ENCODE measurements at regions not wholly inside any gene's neighbourhood (a gene's known extent, or its start where the extent isn't known, plus 50 kb on each side); places are given as distances from the start of the nearest gene placed in this dataset.
"Not testable (repeated sequence)": the region's sequence is repeated elsewhere in the genome, so short reads cannot be mapped to it uniquely, and the experiment has no call there.

DNA sequence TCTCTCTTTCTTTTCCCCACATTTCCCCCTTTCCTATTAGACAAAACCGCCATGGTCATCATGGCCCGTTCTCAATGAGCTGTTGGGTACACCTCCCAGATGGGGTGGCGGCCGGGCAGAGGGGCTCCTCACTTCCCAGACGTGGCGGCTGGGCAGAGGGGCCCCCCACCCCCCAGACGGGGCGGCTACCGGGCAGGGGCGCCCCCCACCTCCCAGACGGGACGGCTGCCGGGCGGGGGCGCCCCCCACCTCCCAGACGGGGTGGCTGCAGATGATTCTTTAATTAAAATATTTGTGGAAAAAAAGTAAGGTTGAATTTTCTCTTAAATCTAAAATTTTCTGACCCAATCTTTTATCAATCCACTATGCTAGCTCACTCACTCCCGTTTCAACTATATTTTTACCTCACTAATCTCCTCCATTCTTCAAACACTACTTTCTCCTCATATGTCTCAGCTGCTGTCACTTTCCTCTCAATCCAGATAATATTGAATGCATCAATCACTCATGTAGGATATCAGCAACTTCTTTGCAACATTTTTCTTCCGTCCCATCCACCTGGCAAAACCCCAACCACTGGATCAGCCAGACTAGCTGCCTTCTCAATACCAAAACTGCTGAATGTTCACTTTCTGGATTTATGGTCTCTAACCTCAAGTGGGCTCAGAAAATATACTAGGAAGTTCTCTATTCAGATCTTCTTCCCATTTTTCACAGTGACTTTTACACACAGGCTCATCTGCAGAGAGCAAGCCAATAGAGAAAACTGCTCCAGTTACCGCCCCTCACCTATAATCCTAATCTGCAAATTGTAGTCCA, 81.1 kb upstream of the TRIM24 start:
- no peak for DNase-seq

DNA sequence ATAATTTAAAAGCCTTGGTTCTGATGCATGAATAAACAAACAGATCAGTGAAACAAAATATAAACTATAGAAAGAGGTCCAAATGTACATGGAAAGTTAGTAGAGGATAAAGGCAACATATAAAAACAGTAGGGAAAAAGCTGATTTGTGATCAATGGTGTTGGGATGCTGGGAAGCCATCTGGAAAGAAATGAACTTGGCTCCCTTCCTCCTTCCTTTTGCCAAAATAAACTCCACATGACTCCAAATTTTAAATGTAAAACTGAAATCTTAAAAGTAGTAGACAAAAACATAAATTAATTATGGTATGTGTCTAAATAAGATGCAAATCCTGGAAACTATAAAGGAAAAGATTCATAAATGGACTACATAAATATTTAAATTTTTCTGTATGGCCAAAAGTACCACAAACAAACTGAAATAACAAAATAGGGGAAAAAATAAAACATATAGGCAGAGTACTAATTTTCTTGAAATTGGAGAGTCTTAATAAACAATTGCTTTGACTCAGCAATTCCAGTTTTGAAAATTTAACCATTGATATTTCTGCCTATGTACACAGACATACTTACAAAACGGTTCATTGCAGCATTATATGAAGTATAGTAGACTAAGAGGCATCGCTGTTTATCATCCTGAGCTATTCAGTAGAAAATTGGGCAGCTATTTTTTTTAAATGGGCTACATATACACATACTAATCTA, 77.0 kb upstream of the TRIM24 start:
- no peak for DNase-seq

DNA sequence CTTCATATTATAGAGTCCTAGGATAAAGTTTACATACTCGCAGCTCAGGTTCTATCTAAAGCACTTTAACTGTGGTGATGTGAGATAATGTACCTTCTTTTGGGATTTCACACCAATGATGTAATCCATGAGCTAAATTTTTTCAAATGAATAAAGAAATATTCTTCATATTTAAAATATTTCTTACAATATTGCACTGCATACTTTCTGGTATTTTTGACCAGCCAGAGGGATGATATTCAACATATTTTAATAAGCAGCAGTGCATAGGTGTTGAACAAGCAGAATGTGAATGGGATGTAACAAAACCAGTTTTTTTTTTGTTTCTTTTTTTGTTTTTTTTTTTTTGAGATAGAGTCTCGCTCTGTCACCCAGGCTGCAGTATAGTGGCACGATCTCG, 73.2 kb upstream of the TRIM24 start:
- DNase-seq: no peak

- no peak for DNase-seq
Observed at GRCh38 chr7:138387755-138388475, 72.1 kb upstream of the TRIM24 start.

DNA sequence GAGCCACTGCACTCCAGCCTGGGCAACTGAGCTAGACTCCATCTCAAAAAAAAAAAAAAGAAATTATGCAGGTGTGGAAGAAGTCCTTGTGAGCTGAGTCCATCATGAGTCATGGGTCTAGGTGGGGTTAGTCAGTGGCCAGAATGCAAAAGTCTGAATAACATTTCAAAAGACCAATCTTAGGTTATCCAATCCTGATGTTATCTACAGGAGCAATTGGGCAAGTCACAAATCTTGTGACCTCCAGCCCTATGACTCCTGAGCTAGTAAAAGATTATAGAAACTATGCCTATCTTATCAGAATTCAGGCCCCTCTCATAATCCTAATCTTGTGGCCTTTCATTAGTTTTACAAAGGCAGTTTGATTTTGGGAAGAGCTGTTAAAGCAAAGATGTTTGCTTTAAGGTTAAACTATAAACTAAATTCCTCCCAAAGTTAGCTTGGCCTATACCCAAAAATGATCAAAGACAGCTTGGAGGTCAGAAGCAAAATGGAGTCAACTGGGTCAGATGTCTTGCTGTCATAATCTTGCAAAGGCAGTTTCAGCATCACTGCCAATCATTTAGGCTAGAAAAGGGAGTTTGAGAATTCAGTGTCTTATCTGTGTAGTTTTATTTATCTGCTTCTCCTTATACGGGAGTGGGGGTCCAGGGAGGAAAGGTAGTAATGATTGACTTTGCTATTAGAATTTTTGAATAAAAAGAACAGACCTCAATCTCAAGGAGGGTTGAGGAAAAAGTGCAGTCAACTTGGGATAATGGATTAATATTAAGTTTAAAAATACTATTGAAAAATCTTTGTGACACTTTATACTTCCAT, 71.2 kb upstream of the TRIM24 start:
- no peak for DNase-seq

DNA sequence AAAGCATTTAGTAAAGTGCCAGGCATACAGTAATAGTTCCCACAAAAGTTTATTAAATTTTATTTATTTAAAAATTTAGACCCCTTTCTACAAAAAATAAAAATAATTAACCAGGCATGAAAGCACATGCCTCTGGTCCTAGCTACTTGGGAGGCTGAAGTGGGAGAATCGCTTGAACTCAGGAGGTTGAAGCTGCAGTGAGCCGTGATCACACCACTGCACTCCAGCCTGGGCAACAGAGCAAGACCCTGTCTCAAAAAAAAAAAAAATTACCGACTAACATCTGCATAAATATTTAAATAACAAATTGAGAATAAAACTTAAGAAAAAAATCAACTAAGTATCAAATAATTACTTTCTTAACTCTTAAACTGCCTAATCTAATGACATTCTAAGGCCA, 64.3 kb upstream of the TRIM24 start:
- no peak for DNase-seq

- DNase-seq: no peak
Observed at GRCh38 chr7:138396251-138397070, 63.6 kb upstream of the TRIM24 start.

- DNase-seq: not testable (repeated sequence)
Observed at GRCh38 chr7:138397071-138397433, 63.0 kb upstream of the TRIM24 start.

DNA sequence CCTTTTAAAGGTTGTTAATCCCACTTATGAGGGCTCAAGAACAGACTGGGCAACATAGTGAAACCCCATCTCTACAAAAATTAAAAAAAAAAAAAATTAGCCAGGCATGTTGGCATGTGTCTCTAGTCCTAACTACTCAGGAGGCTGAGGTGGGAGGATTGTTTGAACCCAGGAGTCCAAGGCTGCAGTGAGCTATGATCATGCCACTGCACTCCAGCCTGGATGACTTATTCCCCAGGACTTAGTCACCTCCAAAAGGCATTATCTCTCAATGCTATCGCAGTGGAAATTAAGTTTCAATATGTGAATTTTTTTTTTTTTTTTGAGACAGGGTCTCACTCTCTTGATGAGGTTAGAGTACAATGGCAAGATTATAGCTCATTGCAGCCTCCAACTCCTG, 61.2 kb upstream of the TRIM24 start:
- DNase-seq: no peak

- no peak for DNase-seq
Observed at GRCh38 chr7:138400400-138400886, 59.6 kb upstream of the TRIM24 start.

- DNase-seq: no peak
Observed at GRCh38 chr7:138402749-138403148, 57.3 kb upstream of the TRIM24 start.

- no peak for DNase-seq
Observed at GRCh38 chr7:138405496-138405895, 54.6 kb upstream of the TRIM24 start.

GRCh38 chr7:138407792-138408191, 52.3 kb upstream of the TRIM24 start:
- no peak for DNase-seq

Measured in NCI-H187 treated with DMSO at 0.1 percent for 48 hours (cell line).